SK-N-SH treated with all-trans-retinoic acid at 6 μM for 48 hours (cell line): ENCODE measurements at regions not wholly inside any gene's neighbourhood (a gene's known extent, or its start where the extent isn't known, plus 50 kb on each side); places are given as distances from the start of the nearest gene placed in this dataset.

Experiments used
- ATAC-seq: fragments of 200-7000 bp; cut with Tn5 transposase; 3 replicates; pipeline ENCODE4 v1.9.1; 2020; ENCODE audit warnings: mild to moderate bottlenecking, moderate library complexity
- ARNTL ChIP-seq: fragments of 450-650 bp; formaldehyde crosslinking; IDR thresholded peaks from 2 replicates; pipeline ENCODE4 v1.5.0; 2020; ENCODE audit warnings: low read depth, mild to moderate bottlenecking, moderate library complexity, borderline replicate concordance
- BACH2 ChIP-seq: fragments of 250-450 bp; sonication (Bioruptor Pico); IDR thresholded peaks from 2 replicates; pipeline ENCODE4 v1.9.0; 2021; ENCODE audit warnings: mild to moderate bottlenecking, borderline replicate concordance
- CREB5 ChIP-seq: fragments of 250-450 bp; sonication (Bioruptor Pico); IDR thresholded peaks from 2 replicates; pipeline ENCODE4 v1.5.1; 2020; ENCODE audit warnings: low read depth, mild to moderate bottlenecking, moderate library complexity
- CSDC2 ChIP-seq: fragments of 250-450 bp; sonication (Bioruptor Pico); IDR thresholded peaks from 2 replicates; pipeline ENCODE4 v1.5.0; 2020; ENCODE audit warnings: mild to moderate bottlenecking, moderate library complexity
- CSRNP3 ChIP-seq: fragments of 250-450 bp; sonication (Bioruptor Pico); IDR thresholded peaks from 2 replicates; pipeline ENCODE4 v1.5.1; 2021; ENCODE audit warnings: mild to moderate bottlenecking, moderate library complexity
- ESRRG ChIP-seq: fragments of 250-450 bp; sonication (Bioruptor Pico); IDR thresholded peaks from 2 replicates; pipeline ENCODE4 v1.6.1; 2021; ENCODE audit warnings: mild to moderate bottlenecking
- ISL1 ChIP-seq: fragments of 250-450 bp; sonication (Bioruptor Pico); IDR thresholded peaks from 2 replicates; pipeline ENCODE4 v2.1.2; 2022; ENCODE audit warnings: mild to moderate bottlenecking, moderate library complexity
- PATZ1 ChIP-seq: fragments of 250-450 bp; sonication (Bioruptor Pico); IDR thresholded peaks from 2 replicates; pipeline ENCODE4 v1.8.0; 2020; ENCODE audit warnings: mild to moderate bottlenecking, moderate library complexity, borderline replicate concordance
- PPARA ChIP-seq: fragments of 250-450 bp; sonication (Bioruptor Pico); IDR thresholded peaks from 2 replicates; pipeline ENCODE4 v1.5.0; 2020; ENCODE audit warnings: mild to moderate bottlenecking, borderline replicate concordance
- RARB ChIP-seq: fragments of 250-450 bp; sonication (Bioruptor Pico); IDR thresholded peaks from 2 replicates; pipeline ENCODE4 v1.8.0; 2021; ENCODE audit warnings: mild to moderate bottlenecking, moderate library complexity
- SNAI2 ChIP-seq: fragments of 250-450 bp; sonication (Bioruptor Pico); IDR thresholded peaks from 2 replicates; pipeline ENCODE4 v1.5.0; 2020; ENCODE audit warnings: mild to moderate bottlenecking, moderate library complexity
- TCF4 ChIP-seq: fragments of 250-450 bp; sonication (Bioruptor Pico); IDR thresholded peaks from 2 replicates; pipeline ENCODE4 v1.8.0; 2021; ENCODE audit warnings: mild to moderate bottlenecking, moderate library complexity, borderline replicate concordance
- TOX ChIP-seq: fragments of 250-450 bp; sonication (Bioruptor Pico); IDR thresholded peaks from 2 replicates; pipeline ENCODE4 v1.8.0; 2021; ENCODE audit warnings: mild to moderate bottlenecking, moderate library complexity, borderline replicate concordance
- TSHZ2 ChIP-seq: fragments of 250-450 bp; sonication (Bioruptor Pico); IDR thresholded peaks from 2 replicates; pipeline ENCODE4 v1.5.0; 2020; ENCODE audit warnings: mild to moderate bottlenecking, moderate library complexity
- ZC3H10 ChIP-seq: fragments of 250-450 bp; sonication (Bioruptor Pico); IDR thresholded peaks from 2 replicates; pipeline ENCODE4 v1.5.1; 2021; ENCODE audit warnings: mild to moderate bottlenecking, moderate library complexity
- ZFP3 ChIP-seq: fragments of 250-450 bp; sonication (Bioruptor Pico); IDR thresholded peaks from 2 replicates; pipeline ENCODE4 v1.5.0; 2020; ENCODE audit warnings: mild to moderate bottlenecking, moderate library complexity
- ZFP30 ChIP-seq: fragments of 450-650 bp; formaldehyde crosslinking; IDR thresholded peaks from 2 replicates; pipeline ENCODE4 v1.5.0; 2022; ENCODE audit warnings: mild to moderate bottlenecking, moderate library complexity
- ZNF565 ChIP-seq: fragments of 450-650 bp; formaldehyde crosslinking; conservative IDR thresholded peaks from 2 replicates; pipeline ENCODE4 v1.5.0; 2020; ENCODE audit warnings: low read depth, mild to moderate bottlenecking, moderate library complexity
- ZNF70 ChIP-seq: fragments of 450-650 bp; formaldehyde crosslinking; IDR thresholded peaks from 2 replicates; pipeline ENCODE4 v1.5.0; 2020; ENCODE audit warnings: mild to moderate bottlenecking, moderate library complexity
- ZNF8 ChIP-seq: fragments of 450-650 bp; formaldehyde crosslinking; IDR thresholded peaks from 2 replicates; pipeline ENCODE4 v1.5.0; 2020; ENCODE audit warnings: mild to moderate bottlenecking, moderate library complexity

GRCh38 chr1:208598021-208598420 lies 353.8 kb upstream of the PLXNA2 start:
- ATAC-seq = no peak
- TF ChIP-seq CSRNP3 (CRISPR knock-in tag) (no peak), ZNF8 (no peak), CSDC2 (CRISPR knock-in tag) (no peak), ARNTL (CRISPR knock-in tag) (no peak), PPARA (CRISPR knock-in tag) (no peak), PATZ1 (CRISPR knock-in tag) (no peak), CREB5 (CRISPR knock-in tag) (no peak), RARB (CRISPR knock-in tag) (no peak), SNAI2 (CRISPR knock-in tag) (no peak), ISL1 (no peak), ZFP30 (CRISPR knock-in tag) (no peak), TCF4 (CRISPR knock-in tag) (no peak)

DNA sequence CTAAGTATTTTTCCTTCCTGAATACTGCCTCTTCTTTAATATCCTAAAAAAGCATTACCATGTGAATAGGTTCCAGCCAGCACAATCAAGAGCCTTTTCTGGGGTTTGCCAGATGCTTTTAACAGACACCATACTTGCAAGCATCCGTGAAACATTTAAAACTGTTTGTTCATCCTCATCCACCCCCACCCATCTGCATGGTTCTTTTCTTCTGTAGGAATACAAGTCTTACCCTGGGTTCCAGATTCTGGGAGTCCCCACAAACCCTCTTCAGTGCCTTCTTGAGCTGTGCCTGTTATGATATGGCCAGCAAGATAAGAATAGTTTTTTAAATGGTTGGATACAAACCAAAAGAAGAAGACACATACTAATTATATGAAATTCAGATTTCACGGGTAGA lies 354.9 kb upstream of the PLXNA2 start:
- no peak for TF ChIP-seq ZNF70 (CRISPR knock-in tag)
- no peak for TF ChIP-seq ZNF565 (CRISPR knock-in tag)
- no peak for TF ChIP-seq ARNTL (CRISPR knock-in tag)
- no peak for TF ChIP-seq BACH2 (CRISPR knock-in tag)
- no peak for TF ChIP-seq TSHZ2 (CRISPR knock-in tag)
- TF ChIP-seq, all 23 proteins: peak for 0
- no peak for ATAC-seq

- no peak for ATAC-seq
Measured at GRCh38 chr1:208600456-208601190, 356.4 kb upstream of the PLXNA2 start.

More at GRCh38 chr1:208600456-208601190, 356.4 kb upstream of the PLXNA2 start:
- TF ChIP-seq BACH2 (CRISPR knock-in tag) (no peak), TSHZ2 (CRISPR knock-in tag) (no peak), ZC3H10 (CRISPR knock-in tag) (no peak), CSDC2 (CRISPR knock-in tag) (no peak), ESRRG (CRISPR knock-in tag) (no peak), TCF4 (CRISPR knock-in tag) (no peak), TOX (CRISPR knock-in tag) (no peak), ZFP30 (CRISPR knock-in tag) (no peak), RARB (CRISPR knock-in tag) (no peak), ISL1 (no peak), ZFP3 (CRISPR knock-in tag) (no peak)
